ENCODE measurements at regions not wholly inside any gene's neighbourhood (a gene's known extent, or its start where the extent isn't known, plus 50 kb on each side); places are given as distances from the start of the nearest gene placed in this dataset.

GRCh38 chr1:70627910-70628309, 216.8 kb downstream of the CTH start:
- no peaks in the 10 kb centered on the region for H3K36me3 ChIP-seq
- H3K9me3 ChIP-seq, result no peaks in the 10 kb centered on the region
- no peak overlapping the region for H3K4me3 ChIP-seq
- 35 to 67% methylated on average over 2 to 3 of the region's 4 CpGs for WGBS, 2 donors (ENCODE audit: low coverage in 1 of 2)
- no peak for ATAC-seq
- TF ChIP-seq POLR2AphosphoS5 (IDR thresholded peaks at IDR 0.05) (no peak), CTCF (IDR thresholded peaks at IDR 0.05) (no peak), EP300 (IDR thresholded peaks at IDR 0.05) (no peak), POLR2A (IDR thresholded peaks at IDR 0.05) (no peak)
- H3K4me1 ChIP-seq, result no peaks in the 10 kb centered on the region
- no peak overlapping the region for H3K27ac ChIP-seq
- no peaks in the 10 kb centered on the region for H3K27me3 ChIP-seq

- no peaks in the 10 kb centered on the region for H3K36me3 ChIP-seq
- no peak for ATAC-seq
- 53% methylated on average over 2 to 3 of the region's 5 CpGs for WGBS, 2 donors (ENCODE audit: low coverage in 1 of 2)
- H3K9me3 ChIP-seq, result no peaks in the 10 kb centered on the region
- H3K4me1 ChIP-seq, result no peaks in the 10 kb centered on the region
- TF ChIP-seq POLR2A (IDR thresholded peaks at IDR 0.05) (no peak), POLR2AphosphoS5 (IDR thresholded peaks at IDR 0.05) (no peak), CTCF (IDR thresholded peaks at IDR 0.05) (no peak), EP300 (IDR thresholded peaks at IDR 0.05) (no peak)
- no peak overlapping the region for H3K27ac ChIP-seq
- no peak overlapping the region for H3K4me3 ChIP-seq
- H3K27me3 ChIP-seq, result no peaks in the 10 kb centered on the region
These were observed 217.9 kb downstream of the CTH start for GRCh38 chr1:70628973-70629372.

- H3K36me3 ChIP-seq, result no peaks in the 10 kb centered on the region
- ATAC-seq, result no peak
- no peak overlapping the region for H3K27ac ChIP-seq
- WGBS, 2 donors (ENCODE audit: low coverage in 1 of 2), result 0 to 14% methylated on average over 1 of the region's 1 CpG
- no peaks in the 10 kb centered on the region for H3K27me3 ChIP-seq
- H3K4me3 ChIP-seq, result no peak overlapping the region
- TF ChIP-seq POLR2AphosphoS5 (IDR thresholded peaks at IDR 0.05) (no peak), EP300 (IDR thresholded peaks at IDR 0.05) (no peak), POLR2A (IDR thresholded peaks at IDR 0.05) (no peak), CTCF (IDR thresholded peaks at IDR 0.05) (no peak)
- no peaks in the 10 kb centered on the region for H3K4me1 ChIP-seq
- H3K9me3 ChIP-seq, result no peaks in the 10 kb centered on the region
These were observed 221.9 kb downstream of the CTH start for GRCh38 chr1:70633004-70633403.

- no peaks in the 10 kb centered on the region for H3K9me3 ChIP-seq
- no peak overlapping the region for H3K4me3 ChIP-seq
- ATAC-seq, result no peak
- WGBS, 2 donors (ENCODE audit: low coverage in 1 of 2), result 46 to 79% methylated on average over 3 of the region's 3 CpGs
- H3K36me3 ChIP-seq, result no peaks in the 10 kb centered on the region
- H3K27me3 ChIP-seq, result no peaks in the 10 kb centered on the region
- TF ChIP-seq EP300 (IDR thresholded peaks at IDR 0.05) (no peak), CTCF (IDR thresholded peaks at IDR 0.05) (no peak), POLR2AphosphoS5 (IDR thresholded peaks at IDR 0.05) (no peak), POLR2A (IDR thresholded peaks at IDR 0.05) (no peak)
- no peak overlapping the region for H3K27ac ChIP-seq
- H3K4me1 ChIP-seq, result no peaks in the 10 kb centered on the region
These were observed 224.8 kb downstream of the CTH start for GRCh38 chr1:70635868-70636267.

GRCh38 chr1:70641868-70642267, 230.8 kb downstream of the CTH start:
- H3K27me3 ChIP-seq, result no peaks in the 10 kb centered on the region
- H3K9me3 ChIP-seq, result no peaks in the 10 kb centered on the region
- no peaks in the 10 kb centered on the region for H3K36me3 ChIP-seq
- no peak overlapping the region for H3K27ac ChIP-seq
- 100% methylated on average over 1 of the region's 1 CpG; no CpG with 5 or more reads in 1 of the 2 donors for WGBS, 2 donors (ENCODE audit: low coverage in 1 of 2)
- no peak for TF ChIP-seq EP300 (IDR thresholded peaks at IDR 0.05)
- no peak for TF ChIP-seq POLR2AphosphoS5 (IDR thresholded peaks at IDR 0.05)
- TF ChIP-seq POLR2A (IDR thresholded peaks at IDR 0.05), result no peak
- no peak for TF ChIP-seq CTCF (IDR thresholded peaks at IDR 0.05)
- no peak overlapping the region for H3K4me3 ChIP-seq
- ATAC-seq, result no peak
- no peaks in the 10 kb centered on the region for H3K4me1 ChIP-seq

Data from gastroesophageal sphincter (tissue), 4 donors.